Effector memory CD8-positive, alpha-beta T cell (primary cell): ENCODE measurements at regions not wholly inside any gene's neighbourhood (a gene's known extent, or its start where the extent isn't known, plus 50 kb on each side); places are given as distances from the start of the nearest gene placed in this dataset.
"Not testable (repeated sequence)": the region's sequence is repeated elsewhere in the genome, so short reads cannot be mapped to it uniquely, and the experiment has no call there.

Experiments
- ATAC-seq: fragments of 150-1000 bp; cut with Tn5 transposase; replicated peaks from 2 replicates; pipeline ENCODE4 v1.10.0; 2021; ENCODE audit warnings: mild to moderate bottlenecking, moderate library complexity
- DNase-seq, 3 experiments: peaks; one replicate each; pipeline ENCODE4 v3.0.0; 2021
- H3K27ac Mint-ChIP-seq, 2 donors: one replicate each; pipeline ENCODE4 v1.8.0; 2022; ENCODE audit warnings: mild to moderate bottlenecking in 2 of 2, mixed read lengths in 2 of 2, moderate library complexity in 2 of 2
- H3K27me3 Mint-ChIP-seq, 2 donors: one replicate each; pipeline ENCODE4 v1.8.0; 2022; ENCODE audit warnings: mixed read lengths in 2 of 2
- H3K36me3 Mint-ChIP-seq: one replicate; pipeline ENCODE4 v1.8.0; 2022; ENCODE audit warnings: mild to moderate bottlenecking, moderate library complexity, mixed read lengths; ENCODE audit not compliant: insufficient read depth
- H3K4me1 Mint-ChIP-seq, 2 donors: one replicate each; pipeline ENCODE4 v1.8.0; 2022; ENCODE audit warnings: low read depth in 2 of 2, mixed read lengths in 2 of 2
- H3K4me3 Mint-ChIP-seq, 2 donors: one replicate each; pipeline ENCODE4 v1.8.0; 2022; ENCODE audit warnings: mild to moderate bottlenecking in 2 of 2, mixed read lengths in 2 of 2, moderate library complexity in 2 of 2
- H3K9me3 Mint-ChIP-seq, 2 donors: one replicate each; pipeline ENCODE4 v1.8.0; 2022; ENCODE audit warnings: mixed read lengths in 2 of 2

GRCh38 chr10:35992107-35992506 lies 350.0 kb upstream of the FZD8 start:
- no peak overlapping the region for H3K27ac Mint-ChIP-seq
- H3K27me3 Mint-ChIP-seq, result no peaks in the 10 kb centered on the region
- DNase-seq, result no peak
- ATAC-seq, result no peak
- H3K4me1 Mint-ChIP-seq, result no peaks in the 10 kb centered on the region
- H3K36me3 Mint-ChIP-seq, result no peaks in the 10 kb centered on the region
- peaks cover 1 to 8% of the 10 kb centered on the region in 2 donors for H3K9me3 Mint-ChIP-seq
- no peak overlapping the region for H3K4me3 Mint-ChIP-seq

GRCh38 chr10:35986756-35987502 lies 344.8 kb upstream of the FZD8 start:
- Mint-ChIP-seq H3K4me1 (no peaks in the 10 kb centered on the region), H3K27me3 (no peaks in the 10 kb centered on the region), H3K4me3 (no peak overlapping the region), H3K27ac (no peak overlapping the region), H3K9me3 (peaks cover 1 to 14% of the 10 kb centered on the region in 2 donors), H3K36me3 (peaks cover 2% of the 10 kb centered on the region)
- DNase-seq (no peak), ATAC-seq (no peak)

- Mint-ChIP-seq H3K36me3 (peaks cover 2% of the 10 kb centered on the region), H3K4me1 (no peaks in the 10 kb centered on the region)
- no peak for ATAC-seq
Measured at GRCh38 chr10:35979116-35979515, 337.0 kb upstream of the FZD8 start.

DNA sequence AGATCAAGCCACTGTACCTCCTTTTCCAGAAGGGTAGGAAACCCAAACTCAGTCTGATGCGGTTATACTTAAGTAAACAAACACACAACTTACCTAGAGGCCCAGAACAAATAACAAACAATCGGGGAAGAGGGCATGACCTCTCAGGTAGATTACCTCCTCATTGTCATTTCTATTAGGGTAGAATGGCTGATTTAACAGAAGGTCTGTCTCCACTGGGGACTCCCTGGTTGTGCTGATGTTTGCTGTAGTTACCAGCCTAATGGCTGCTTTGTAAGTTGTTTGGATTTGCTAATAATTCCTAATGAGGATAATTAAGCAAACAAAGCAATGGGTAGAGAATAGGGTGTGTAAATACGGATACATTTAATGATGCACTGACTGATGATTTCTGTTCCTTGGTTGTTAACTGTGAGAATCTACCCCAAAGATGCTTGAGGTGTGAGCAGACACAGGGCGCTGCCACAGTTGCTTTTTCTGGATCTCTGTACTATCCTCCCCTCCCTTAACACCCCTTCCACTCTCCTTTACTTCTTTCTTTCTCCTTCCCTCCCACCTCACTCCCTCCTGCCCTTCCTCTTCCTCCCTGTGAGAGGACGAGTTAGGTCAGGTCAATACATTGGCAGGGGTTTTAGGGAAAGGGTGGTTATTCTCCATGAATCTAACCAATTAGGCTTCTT lies 332.0 kb upstream of the FZD8 start:
- H3K27ac Mint-ChIP-seq, result not testable (repeated sequence)

More at GRCh38 chr10:35979116-35979515, 337.0 kb upstream of the FZD8 start:
- Mint-ChIP-seq H3K4me3 (no peak overlapping the region), H3K27me3 (no peaks in the 10 kb centered on the region), H3K27ac (no peak overlapping the region), H3K9me3 (peaks cover 6 to 12% of the 10 kb centered on the region in 2 donors)
- DNase-seq, result no peak

GRCh38 chr10:35972275-35972674 lies 330.2 kb upstream of the FZD8 start:
- no peaks in the 10 kb centered on the region for H3K4me1 Mint-ChIP-seq
- H3K9me3 Mint-ChIP-seq, result peaks cover 18 to 27% of the 10 kb centered on the region in 2 donors
- ATAC-seq, result no peak
- DNase-seq, result no peak
- no peak overlapping the region for H3K4me3 Mint-ChIP-seq
- H3K27ac Mint-ChIP-seq, result no peak overlapping the region
- no peaks in the 10 kb centered on the region for H3K27me3 Mint-ChIP-seq
- H3K36me3 Mint-ChIP-seq, result no peaks in the 10 kb centered on the region

More for the DNA sequence above, 332.0 kb upstream of the FZD8 start:
- peaks cover 23 to 27% of the 10 kb centered on the region in 2 donors for H3K9me3 Mint-ChIP-seq
- H3K27me3 Mint-ChIP-seq, H3K4me1 Mint-ChIP-seq, H3K36me3 Mint-ChIP-seq, ATAC-seq, H3K4me3 Mint-ChIP-seq, DNase-seq: not testable (repeated sequence)

DNA sequence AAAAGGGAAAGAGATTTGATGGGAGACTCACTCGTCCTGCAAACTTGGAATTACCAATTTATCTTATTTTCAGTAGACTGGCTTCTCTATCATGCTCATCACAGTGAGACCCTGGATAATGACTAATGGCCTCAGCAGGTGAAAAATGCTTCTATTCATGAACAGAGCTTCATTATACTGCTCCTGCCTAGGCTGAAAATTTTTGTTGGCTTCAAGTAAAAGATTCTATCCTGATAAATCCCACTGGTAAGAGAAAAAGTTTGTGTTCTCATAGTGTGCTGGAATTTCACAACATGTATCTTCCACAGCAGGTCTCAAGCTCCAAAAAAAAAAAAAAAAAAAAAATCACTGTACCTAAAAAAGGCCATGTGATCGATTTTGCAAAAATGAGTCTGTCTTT lies 329.3 kb upstream of the FZD8 start:
- H3K9me3 Mint-ChIP-seq, result peaks cover 20 to 27% of the 10 kb centered on the region in 2 donors
- no peaks in the 10 kb centered on the region for H3K4me1 Mint-ChIP-seq
- no peaks in the 10 kb centered on the region for H3K36me3 Mint-ChIP-seq
- H3K27ac Mint-ChIP-seq, result no peak overlapping the region
- H3K27me3 Mint-ChIP-seq, result no peaks in the 10 kb centered on the region
- H3K4me3 Mint-ChIP-seq, result no peak overlapping the region
- DNase-seq (no peak), ATAC-seq (no peak)

GRCh38 chr10:35963685-35964084 lies 321.6 kb upstream of the FZD8 start:
- Mint-ChIP-seq H3K36me3 (no peaks in the 10 kb centered on the region), H3K27ac (no peak overlapping the region), H3K4me3 (no peak overlapping the region), H3K4me1 (no peaks in the 10 kb centered on the region), H3K27me3 (no peaks in the 10 kb centered on the region), H3K9me3 (peaks cover 5 to 13% of the 10 kb centered on the region in 2 donors)
- no peak for ATAC-seq
- DNase-seq, result no peak

- DNase-seq (no peak), ATAC-seq (no peak)
- H3K4me3 Mint-ChIP-seq, result no peak overlapping the region
- no peak overlapping the region for H3K27ac Mint-ChIP-seq
- no peaks in the 10 kb centered on the region for H3K27me3 Mint-ChIP-seq
- no peaks in the 10 kb centered on the region for H3K36me3 Mint-ChIP-seq
- H3K4me1 Mint-ChIP-seq, result no peaks in the 10 kb centered on the region
- H3K9me3 Mint-ChIP-seq, result peaks cover 5 to 13% of the 10 kb centered on the region in 2 donors
Measured at GRCh38 chr10:35961501-35961900, 319.4 kb upstream of the FZD8 start.

- Mint-ChIP-seq H3K27me3 (no peaks in the 10 kb centered on the region), H3K9me3 (peaks cover 0 to 3% of the 10 kb centered on the region in 2 donors), H3K36me3 (no peaks in the 10 kb centered on the region), H3K4me3 (no peak overlapping the region), H3K27ac (no peak overlapping the region), H3K4me1 (no peaks in the 10 kb centered on the region)
- DNase-seq (no peak), ATAC-seq (no peak)
Measured at GRCh38 chr10:35959252-35959651, 317.2 kb upstream of the FZD8 start.

DNA sequence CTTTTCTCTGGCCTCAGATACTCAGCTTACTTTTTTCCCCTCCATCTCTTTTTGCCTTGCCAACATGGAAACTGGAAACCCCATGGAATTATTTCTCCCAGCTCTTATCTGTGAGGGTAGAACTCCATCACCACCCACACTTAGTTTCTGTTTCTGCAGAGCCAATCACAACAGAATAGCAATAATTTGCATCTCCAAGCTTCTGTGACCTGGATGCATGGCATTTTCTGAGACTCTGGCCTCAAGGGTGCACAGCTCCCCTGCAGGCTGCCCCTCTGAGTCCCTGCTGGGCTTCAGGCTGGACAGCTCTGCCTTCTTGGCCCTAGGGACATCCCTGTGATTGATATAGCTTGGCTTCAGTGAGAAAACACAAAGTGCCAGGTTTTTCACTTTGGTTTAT lies 316.5 kb upstream of the FZD8 start:
- ATAC-seq, H3K36me3 Mint-ChIP-seq, H3K4me1 Mint-ChIP-seq, H3K27me3 Mint-ChIP-seq, DNase-seq, H3K9me3 Mint-ChIP-seq, H3K27ac Mint-ChIP-seq, H3K4me3 Mint-ChIP-seq: not testable (repeated sequence)

DNA sequence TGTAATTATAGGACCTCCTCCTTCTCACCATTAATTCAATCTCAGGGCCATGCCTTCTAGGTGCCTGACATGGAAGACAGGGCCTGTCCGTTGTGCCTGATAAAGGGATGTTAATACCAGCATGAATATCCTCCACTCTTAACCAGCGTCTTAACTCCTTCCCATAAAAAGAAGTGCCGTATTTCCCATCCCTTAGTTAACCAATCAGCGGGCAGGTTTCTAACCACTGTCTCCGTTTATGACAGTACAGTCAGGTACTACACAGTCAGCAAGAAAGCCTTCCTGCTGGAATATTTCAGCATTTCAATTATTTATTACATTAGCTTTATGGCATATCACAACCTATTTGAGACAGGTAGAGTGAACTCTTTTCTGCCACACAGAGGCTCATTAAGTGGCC lies 308.6 kb upstream of the FZD8 start:
- H3K4me3 Mint-ChIP-seq, result no peak overlapping the region
- H3K36me3 Mint-ChIP-seq, result no peaks in the 10 kb centered on the region
- no peaks in the 10 kb centered on the region for H3K4me1 Mint-ChIP-seq
- H3K27me3 Mint-ChIP-seq, result no peaks in the 10 kb centered on the region
- no peak for DNase-seq
- H3K27ac Mint-ChIP-seq, result no peak overlapping the region
- no peak for ATAC-seq
- H3K9me3 Mint-ChIP-seq, result peaks cover 7 to 8% of the 10 kb centered on the region in 2 donors

GRCh38 chr10:35950226-35950625 lies 308.1 kb upstream of the FZD8 start:
- Mint-ChIP-seq H3K27me3 (no peaks in the 10 kb centered on the region), H3K4me3 (no peak overlapping the region), H3K36me3 (no peaks in the 10 kb centered on the region), H3K4me1 (no peaks in the 10 kb centered on the region), H3K9me3 (peaks cover 7 to 8% of the 10 kb centered on the region in 2 donors), H3K27ac (no peak overlapping the region)
- ATAC-seq, result no peak
- no peak for DNase-seq

DNA sequence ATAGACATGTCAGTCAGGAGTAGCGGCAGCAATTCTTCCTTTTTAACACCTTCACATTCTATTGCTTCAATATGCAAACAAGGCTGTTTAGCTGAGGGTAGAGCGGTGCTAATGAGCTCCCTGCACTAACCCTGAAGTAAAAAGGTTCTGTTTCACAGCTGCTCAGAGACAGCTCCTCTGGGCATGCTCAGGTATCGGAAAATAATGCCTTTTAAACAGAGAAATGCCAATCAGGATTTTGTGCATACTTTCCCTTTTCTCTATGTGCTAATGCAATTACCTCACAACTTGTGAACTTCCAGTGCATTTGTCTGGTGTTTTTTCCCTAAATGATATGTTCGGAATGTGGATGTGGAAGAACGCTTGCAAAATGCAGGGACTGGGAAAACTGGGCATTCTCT lies 307.7 kb upstream of the FZD8 start:
- no peaks in the 10 kb centered on the region for H3K4me1 Mint-ChIP-seq
- H3K36me3 Mint-ChIP-seq, result no peaks in the 10 kb centered on the region
- H3K27ac Mint-ChIP-seq, result no peak overlapping the region
- no peaks in the 10 kb centered on the region for H3K27me3 Mint-ChIP-seq
- H3K9me3 Mint-ChIP-seq, result peaks cover 7 to 8% of the 10 kb centered on the region in 2 donors
- no peak for DNase-seq
- H3K4me3 Mint-ChIP-seq, result no peak overlapping the region
- no peak for ATAC-seq

DNA sequence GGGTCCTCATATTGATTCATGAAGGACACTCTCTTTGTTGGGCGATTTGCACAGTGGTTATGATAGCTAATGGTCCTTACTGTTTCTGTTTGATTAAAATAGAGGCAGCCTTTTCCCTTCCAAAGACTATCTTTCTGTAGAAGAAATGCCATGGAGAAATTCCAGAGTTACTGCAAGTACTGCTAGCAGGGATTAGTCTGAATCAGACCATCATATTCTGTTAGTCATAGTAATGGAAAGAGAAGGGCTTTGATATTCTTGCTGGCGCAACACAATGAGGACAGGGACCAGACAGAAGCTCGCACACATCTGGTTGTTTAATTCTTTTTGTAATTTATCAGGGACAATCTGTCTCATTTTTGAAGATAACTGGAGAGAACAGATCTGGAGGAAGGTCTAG lies 304.5 kb upstream of the FZD8 start:
- Mint-ChIP-seq H3K36me3 (no peaks in the 10 kb centered on the region), H3K27ac (no peak overlapping the region), H3K27me3 (no peaks in the 10 kb centered on the region), H3K9me3 (peaks cover 4 to 8% of the 10 kb centered on the region in 2 donors), H3K4me3 (no peak overlapping the region), H3K4me1 (no peaks in the 10 kb centered on the region)
- ATAC-seq, result no peak
- no peak for DNase-seq
